ENCODE measurements at regions not wholly inside any gene's neighbourhood (a gene's known extent, or its start where the extent isn't known, plus 50 kb on each side); places are given as distances from the start of the nearest gene placed in this dataset.
"Not testable (repeated sequence)": the region's sequence is repeated elsewhere in the genome, so short reads cannot be mapped to it uniquely, and the experiment has no call there.

- no peaks in the 10 kb centered on the region for H3K9me3 ChIP-seq
- DNase-seq = no peak
- H3K9ac ChIP-seq (ENCODE audit: low read depth in 2 of 2, low read length in 2 of 2) = no peak overlapping the region
- no peak overlapping the region for H3K4me3 ChIP-seq
- no peak overlapping the region for H3K27ac ChIP-seq
- H3K36me3 ChIP-seq = no peaks in the 10 kb centered on the region
- no peak for TF ChIP-seq CTCF (IDR thresholded peaks at IDR 0.05)
- no peaks in the 10 kb centered on the region for H3K27me3 ChIP-seq
- no peaks in the 10 kb centered on the region for H3K4me1 ChIP-seq
- intact Hi-C loops (cut with DNase I) = no loop called here
These were observed 75.2 kb upstream of the RBMS1 start for GRCh38 chr2:160568856-160569255.

GRCh38 chr2:160570376-160570775 is 76.8 kb upstream of the RBMS1 start:
- Histone ChIP-seq H3K9ac (ENCODE audit: low read depth in 2 of 2, low read length in 2 of 2) (no peak overlapping the region), H3K4me1 (no peaks in the 10 kb centered on the region), H3K36me3 (no peaks in the 10 kb centered on the region), H3K27ac (no peak overlapping the region), H3K4me3 (no peak overlapping the region), H3K9me3 (no peaks in the 10 kb centered on the region), H3K27me3 (no peaks in the 10 kb centered on the region)
- DNase-seq = no peak
- no peak for TF ChIP-seq CTCF (IDR thresholded peaks at IDR 0.05)
- intact Hi-C loops (cut with DNase I) = no loop called here

GRCh38 chr2:160574468-160575140 is 81.0 kb upstream of the RBMS1 start:
- Histone ChIP-seq H3K36me3 (no peaks in the 10 kb centered on the region), H3K9me3 (no peaks in the 10 kb centered on the region), H3K9ac (ENCODE audit: low read depth in 2 of 2, low read length in 2 of 2) (no peak overlapping the region), H3K4me3 (no peak overlapping the region), H3K27ac (no peak overlapping the region), H3K27me3 (no peaks in the 10 kb centered on the region), H3K4me1 (no peaks in the 10 kb centered on the region)
- TF ChIP-seq CTCF (IDR thresholded peaks at IDR 0.05) = no peak
- no peak for DNase-seq
- intact Hi-C loops (cut with DNase I) = no loop called here

GRCh38 chr2:160575368-160575767 is 81.8 kb upstream of the RBMS1 start:
- no peak for TF ChIP-seq CTCF (IDR thresholded peaks at IDR 0.05)

GRCh38 chr2:160576054-160576499 is 82.5 kb upstream of the RBMS1 start:
- no peak for DNase-seq
- Histone ChIP-seq H3K27ac (no peak overlapping the region), H3K4me1 (no peaks in the 10 kb centered on the region), H3K4me3 (no peak overlapping the region), H3K9me3 (no peaks in the 10 kb centered on the region), H3K36me3 (no peaks in the 10 kb centered on the region), H3K9ac (ENCODE audit: low read depth in 2 of 2, low read length in 2 of 2) (no peak overlapping the region), H3K27me3 (no peaks in the 10 kb centered on the region)
- intact Hi-C loops (cut with DNase I) = no loop called here
- no peak for TF ChIP-seq CTCF (IDR thresholded peaks at IDR 0.05)

More at GRCh38 chr2:160575368-160575767, 81.8 kb upstream of the RBMS1 start:
- no peaks in the 10 kb centered on the region for H3K27me3 ChIP-seq
- H3K4me1 ChIP-seq = no peaks in the 10 kb centered on the region
- DNase-seq = no peak
- H3K36me3 ChIP-seq = no peaks in the 10 kb centered on the region
- H3K9ac ChIP-seq (ENCODE audit: low read depth in 2 of 2, low read length in 2 of 2) = no peak overlapping the region
- H3K4me3 ChIP-seq = no peak overlapping the region
- intact Hi-C loops (cut with DNase I) = no loop called here
- no peaks in the 10 kb centered on the region for H3K9me3 ChIP-seq
- H3K27ac ChIP-seq = no peak overlapping the region

GRCh38 chr2:160577081-160577480 is 83.5 kb upstream of the RBMS1 start:
- H3K36me3 ChIP-seq; H3K9me3 ChIP-seq; H3K9ac ChIP-seq (ENCODE audit: low read depth in 2 of 2, low read length in 2 of 2); DNase-seq; H3K4me3 ChIP-seq; intact Hi-C loops (cut with DNase I); H3K4me1 ChIP-seq; H3K27ac ChIP-seq; H3K27me3 ChIP-seq: not testable (repeated sequence)
